Right forelimb (tissue), 1 donor: ENCODE measurements at regions not wholly inside any gene's neighbourhood (a gene's known extent, or its start where the extent isn't known, plus 50 kb on each side); places are given as distances from the start of the nearest gene placed in this dataset.

Experiments
- DNase-seq: peaks from one replicate; pipeline ENCODE4 v3.0.0-alpha.2; 2018

DNA sequence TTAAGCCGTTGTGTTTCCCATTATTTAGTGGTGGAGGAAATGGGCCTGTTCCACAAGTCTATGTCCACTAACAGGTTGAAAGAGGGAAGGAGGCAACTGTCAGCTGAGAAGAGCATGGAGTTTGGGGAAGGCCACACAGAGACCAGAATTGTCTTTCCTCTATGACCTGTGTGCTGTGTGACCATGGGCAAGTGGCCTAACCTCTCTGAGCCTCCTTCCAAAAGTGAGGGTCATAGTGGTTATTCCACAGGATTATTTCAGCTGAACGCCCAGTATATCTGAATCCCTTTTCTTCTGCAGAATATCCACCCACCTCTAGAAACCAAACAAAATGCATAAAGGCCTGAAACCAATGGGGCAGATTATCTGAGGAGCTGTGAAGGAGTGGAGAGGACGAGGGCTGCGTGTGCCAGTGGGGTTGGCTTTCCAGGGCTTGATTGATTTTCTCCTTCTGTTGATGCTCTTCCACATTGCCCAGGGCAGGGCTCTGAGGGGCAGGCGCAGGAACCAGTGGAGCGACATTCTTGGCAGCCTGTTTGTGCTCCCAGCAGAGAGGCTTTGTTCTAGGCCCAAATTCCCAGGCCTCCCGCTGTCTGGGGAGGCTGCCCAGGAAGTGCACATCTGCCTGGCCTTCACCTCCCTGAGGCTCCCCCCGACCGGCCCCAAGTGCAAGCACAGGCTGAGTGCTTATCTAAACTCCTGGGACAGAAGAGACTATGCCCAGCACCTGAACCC is 452.7 kb downstream of the BCL11B start:
- DNase-seq, result no peak

DNA sequence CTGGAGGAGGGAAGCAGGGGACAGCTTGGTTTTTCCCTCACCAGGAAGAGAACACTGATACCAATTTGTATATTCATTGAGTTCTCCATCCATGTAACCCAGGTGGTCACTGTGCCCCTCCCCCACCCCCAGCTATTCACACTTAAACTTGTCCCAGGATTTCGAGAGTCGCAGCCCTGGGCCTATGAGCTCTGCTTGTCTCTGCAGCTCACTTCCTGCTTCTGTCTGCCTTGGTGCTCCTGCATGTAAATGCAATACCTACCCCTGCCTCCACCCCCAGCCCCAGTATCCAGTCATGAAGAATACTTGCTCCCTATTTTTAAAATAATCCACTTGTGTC is 452.2 kb downstream of the BCL11B start:
- no peak for DNase-seq

DNA sequence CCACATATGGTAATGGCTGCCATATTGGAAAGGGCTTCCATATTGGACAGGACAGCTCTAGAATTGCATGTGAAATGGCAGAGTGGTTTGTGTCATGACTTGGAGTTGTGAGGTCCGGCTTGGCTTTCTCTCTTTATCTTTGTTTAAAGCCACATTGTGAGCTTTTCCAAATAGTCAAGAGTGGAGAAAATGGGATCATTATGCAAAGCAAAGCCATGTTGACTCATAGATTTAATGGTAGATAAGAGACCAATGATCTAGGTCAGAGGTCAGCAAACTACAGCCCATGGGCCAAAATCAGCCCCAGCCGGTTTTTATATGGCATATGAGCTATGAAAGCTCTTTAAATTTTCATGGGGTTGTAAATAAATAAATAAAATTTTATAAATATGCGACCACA is 449.1 kb downstream of the BCL11B start:
- no peak for DNase-seq

DNA sequence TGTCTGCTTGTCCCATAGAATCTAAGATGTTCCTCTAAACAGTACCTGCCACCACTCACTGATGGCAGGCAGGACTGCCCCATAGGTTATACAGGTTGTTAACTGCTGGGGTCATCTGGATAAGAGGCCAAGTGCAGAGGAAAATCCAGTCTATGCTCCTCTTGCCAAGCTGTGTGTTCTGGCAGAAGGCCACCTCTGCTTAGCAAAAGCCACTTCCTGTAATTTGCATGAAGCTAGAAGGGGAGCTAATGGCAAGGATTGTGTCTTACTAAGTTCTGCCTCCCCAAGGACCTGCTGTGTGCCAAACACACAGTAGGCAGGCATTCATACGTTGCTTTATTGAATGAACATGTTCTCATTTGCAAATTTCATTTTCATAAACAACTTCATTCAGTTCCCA is 445.4 kb downstream of the BCL11B start:
- DNase-seq, result no peak

DNA sequence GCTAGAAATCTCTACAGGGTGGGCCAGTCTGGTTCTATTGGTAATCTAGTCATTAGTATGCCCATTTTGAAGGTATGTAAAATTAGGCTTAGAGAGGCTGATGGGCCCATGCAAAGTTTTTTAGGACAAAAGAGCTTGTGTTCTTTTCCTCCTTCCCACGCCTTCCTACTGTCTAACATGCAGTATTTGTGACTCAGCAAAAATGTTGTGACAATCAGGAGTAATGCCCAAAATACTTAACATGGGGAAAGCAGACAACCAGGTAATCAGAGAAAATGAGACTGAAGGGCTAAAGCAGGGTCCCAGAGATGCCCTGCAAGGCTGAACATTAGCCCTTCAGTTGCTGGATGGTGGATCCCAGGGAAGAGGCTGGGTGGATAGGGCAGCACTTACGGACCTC is 437.9 kb downstream of the BCL11B start:
- DNase-seq, result no peak

DNA sequence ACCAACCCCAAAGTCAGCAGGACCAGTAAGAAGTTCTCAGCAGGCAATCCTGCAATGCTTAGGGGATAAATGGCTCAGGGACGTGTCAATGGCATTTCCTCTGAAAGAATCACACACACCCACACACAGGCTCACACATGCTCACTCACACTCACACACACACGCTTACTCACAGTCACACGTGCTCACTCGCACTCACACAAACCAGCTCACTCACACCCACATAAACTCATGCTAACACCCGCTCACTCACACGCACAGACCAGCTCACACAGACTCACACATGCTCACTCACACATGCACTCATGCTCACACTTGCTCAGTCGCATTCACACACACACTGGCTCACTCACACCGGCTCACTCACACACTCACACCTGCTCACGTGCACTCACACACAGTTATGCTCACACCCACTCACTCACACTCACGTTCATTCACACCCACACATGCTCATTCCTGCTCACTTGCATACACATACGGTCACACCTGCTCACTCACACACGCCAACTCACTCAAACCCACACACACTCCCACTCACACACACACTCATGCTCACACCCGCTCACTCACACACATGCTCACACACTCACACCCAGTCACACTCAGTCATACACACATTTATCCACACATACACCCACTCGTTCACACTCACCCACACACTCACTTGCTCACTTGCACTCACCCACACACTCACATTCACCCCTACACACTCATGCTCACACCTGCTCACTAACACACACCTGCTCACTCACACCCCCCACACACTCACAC is 436.8 kb downstream of the BCL11B start:
- DNase-seq, result no peak

DNA sequence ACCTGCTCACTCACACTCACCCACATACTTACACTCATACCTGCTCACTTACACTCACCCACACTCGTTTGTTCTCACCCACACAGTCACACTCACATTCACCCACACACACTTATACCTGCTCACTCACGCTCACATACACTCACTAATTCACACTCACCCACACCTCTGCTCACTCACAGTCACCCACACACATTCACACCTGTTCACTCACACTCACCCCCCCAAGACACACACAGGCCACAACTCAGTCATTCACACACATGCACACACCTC is 436.2 kb downstream of the BCL11B start:
- DNase-seq, result no peak

DNA sequence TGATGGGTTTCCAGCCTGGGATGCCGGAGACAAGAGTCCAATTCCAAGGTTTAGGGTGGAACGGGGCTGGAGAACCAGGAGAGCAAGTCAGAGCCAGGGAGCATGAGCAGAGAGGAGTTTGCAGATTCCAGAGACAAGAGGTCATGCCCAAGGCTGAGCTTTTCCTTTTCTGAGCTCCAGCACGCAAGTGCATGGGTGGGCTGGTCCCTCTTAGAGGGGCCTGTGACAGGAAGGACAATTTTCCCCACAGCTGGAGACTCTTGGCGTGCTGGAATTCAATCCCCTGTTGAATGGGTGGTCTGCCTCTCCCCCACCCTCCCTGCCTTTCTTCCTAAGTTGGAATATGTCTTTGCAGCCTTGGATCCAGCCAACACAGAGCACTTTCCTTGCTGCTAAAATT is 431.9 kb downstream of the BCL11B start:
- no peak for DNase-seq

DNA sequence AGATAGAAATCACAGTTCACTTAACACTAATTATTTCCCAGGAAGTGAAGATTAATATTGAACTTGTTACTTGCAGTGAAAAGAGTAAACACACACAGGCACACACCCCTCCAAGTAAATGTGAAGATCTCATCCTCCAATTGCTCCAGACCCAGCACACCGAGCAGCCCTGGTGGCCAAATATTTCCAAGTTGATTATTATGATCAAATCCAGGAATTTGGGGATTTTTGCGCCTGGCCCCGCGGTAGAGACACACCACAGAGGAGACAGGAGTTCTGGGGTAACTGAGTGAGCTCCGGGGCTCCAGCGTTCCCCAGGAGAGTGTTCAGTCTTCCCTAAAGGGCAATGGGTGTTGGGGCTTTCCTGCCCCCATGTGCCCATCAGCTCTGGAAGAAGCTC is 431.5 kb downstream of the BCL11B start:
- DNase-seq, result no peak

DNA sequence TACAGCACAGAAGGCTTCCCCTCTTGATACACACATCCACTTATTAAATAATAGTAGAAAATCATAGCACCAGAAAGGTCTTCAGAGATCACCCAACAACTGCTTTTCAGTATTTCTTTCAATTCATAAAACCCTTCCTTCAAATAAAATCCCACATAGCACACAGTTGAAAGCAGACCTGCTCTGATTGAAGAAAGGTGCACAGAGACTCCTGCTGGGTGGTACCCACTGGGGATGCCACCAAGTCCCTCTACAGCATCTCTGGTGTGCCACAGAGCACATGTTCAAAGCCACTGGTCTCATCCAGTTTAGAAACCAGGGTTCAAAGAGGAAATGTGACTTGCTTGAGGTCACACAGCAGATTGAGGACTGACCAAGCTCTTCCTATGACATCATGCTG is 427.5 kb downstream of the BCL11B start:
- DNase-seq, result no peak

DNA sequence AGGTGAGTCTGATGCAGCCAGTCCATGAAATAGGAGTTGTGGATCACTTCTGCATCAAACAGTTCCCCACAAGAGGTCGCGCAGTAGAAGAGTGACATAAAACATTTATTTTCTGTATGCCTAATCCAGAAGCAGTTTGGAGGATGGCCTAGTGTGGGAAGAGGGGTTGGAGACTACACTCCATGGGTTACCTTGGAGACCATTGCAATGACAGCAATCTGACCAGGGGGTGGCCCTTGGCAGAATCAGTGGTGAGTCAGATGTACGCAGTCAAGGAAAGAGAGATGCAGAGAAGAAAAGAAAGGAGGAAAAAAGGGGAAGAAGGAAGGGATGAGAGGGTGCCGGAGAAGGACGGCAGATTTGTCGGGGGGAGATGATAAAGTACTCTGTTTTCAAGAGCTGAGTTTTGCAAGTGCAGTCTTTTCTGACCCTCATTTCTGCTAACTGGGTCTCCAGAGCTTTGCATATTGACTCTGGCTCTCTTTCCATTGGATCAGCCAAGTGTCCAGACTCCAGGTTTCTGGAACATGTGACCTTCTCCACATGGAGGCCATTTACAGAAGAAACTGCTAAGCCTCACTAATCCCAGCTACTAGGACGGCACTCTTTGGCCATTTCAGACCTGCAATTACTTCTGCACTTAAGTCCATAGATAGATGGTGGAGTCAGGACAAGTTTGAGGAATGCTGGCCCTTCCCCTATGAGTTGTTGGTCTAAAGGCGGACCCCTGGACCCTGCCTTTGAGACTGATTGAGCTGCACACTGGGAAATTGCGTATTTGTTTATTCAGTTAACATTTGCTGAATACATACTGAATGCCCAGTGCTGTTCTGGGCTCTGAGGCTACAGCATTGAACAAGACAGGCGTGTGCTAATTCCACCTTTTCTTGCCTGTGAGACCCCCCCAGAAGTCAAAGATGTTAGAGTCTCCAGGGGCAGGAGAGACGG is 424.2 kb downstream of the BCL11B start:
- DNase-seq, result no peak

DNA sequence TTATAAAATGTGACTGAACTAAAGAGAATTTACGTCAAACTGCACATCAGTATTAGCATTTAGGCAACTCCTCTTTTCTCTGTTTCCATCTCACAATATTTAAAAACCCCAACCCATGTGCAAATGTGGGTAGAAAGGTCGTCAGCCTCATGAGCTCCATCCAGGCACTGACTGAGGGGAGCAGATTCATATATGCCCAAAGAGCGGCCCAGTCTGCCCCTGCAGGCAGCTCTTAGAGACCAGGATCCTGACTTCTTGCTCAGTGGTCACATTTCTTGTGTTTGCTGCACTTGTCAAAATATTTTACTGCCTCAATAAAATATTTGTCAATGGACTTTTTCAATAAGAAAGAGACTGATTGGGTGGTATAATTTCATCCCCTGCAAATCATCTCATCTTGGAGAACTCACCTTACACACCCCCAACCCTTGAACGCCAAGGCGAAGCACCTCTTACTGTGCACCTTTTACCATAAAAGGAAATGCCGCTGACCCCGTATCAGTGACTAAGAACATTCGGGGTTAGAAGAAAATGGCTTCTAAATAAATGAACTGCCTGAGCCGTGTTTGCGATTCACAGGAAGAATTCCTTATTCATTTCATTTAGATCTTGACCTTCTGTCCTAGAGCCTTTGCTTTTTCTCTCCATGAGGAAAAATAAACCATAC is 418.8 kb downstream of the BCL11B start:
- no peak for DNase-seq

DNA sequence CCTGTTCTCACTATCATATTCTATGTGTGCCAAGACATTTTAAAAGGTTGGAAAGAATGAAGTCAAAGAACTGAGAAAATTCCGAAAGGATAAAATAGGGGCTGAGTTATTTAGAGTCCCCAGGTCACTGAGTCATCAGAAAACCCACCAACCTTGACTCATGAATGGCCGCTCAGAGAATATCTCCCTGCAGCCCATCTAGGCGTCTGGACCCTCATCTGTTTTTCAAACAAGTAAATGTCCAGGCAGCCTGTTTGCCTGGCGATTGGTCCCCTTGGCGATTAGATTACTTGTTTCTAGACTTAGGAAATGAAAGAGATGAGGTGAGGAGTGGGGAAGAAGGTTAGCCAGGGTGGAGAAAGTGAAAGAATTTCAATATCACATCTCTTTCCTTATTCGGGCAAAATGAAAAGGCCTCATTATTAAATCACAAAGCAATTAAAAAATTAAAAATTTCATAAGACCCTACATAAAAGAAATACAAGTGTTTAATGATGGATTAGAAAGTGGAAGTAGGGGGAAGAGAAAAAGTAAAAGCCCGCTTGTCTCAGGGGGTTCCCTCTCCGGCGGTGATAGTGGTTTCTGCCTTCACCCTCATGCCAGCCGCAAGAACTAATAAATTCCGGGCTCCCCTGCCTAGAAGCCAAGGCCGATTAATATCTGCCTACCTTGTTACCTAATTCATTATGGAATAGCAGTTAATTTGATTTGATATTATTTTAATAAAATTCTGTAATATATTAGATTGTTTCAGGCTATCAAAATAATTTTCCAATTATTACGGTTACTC is 415.9 kb downstream of the BCL11B start:
- no peak for DNase-seq

DNA sequence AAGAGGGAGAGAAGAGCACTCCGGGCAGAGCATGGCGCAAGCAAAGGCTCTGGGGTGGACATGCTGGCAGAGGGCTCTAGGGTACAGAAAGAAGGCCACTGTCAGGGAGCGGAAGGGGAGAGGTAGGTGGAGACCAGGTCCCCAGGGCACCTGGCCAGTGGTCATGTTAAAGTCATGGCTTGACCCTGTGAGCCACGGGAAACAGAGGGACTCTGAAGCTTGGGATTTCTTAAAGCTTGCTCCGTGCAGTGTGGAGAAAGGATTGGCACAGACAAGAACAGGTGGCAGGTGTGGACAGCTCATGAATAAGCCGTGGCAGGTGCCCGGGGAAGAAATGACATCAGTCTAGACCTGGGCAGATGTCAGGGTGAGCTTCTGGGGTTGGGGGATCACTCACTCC is 413.8 kb downstream of the BCL11B start:
- DNase-seq, result peak; percentile 7

DNA sequence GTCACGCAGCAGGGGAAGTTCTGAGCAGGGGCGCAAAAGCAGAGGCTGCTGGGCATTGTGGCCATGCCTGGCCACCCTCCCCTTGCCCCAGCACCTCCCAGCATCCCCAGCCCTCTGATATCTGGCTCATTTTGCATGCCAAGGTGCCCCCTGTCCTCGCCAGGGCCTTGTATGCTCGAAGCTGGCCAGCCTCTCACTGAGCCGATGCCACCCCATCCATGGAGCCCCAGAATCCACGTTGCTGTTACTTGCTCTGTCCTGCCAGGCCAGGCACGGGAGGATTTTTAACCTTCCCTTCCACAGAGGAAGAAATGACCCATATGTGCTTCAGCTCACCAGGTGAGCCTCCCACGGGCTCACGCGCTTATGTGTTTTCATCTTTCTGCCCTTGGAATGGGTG is 413.4 kb downstream of the BCL11B start:
- DNase-seq, result peak; percentile 25

DNA sequence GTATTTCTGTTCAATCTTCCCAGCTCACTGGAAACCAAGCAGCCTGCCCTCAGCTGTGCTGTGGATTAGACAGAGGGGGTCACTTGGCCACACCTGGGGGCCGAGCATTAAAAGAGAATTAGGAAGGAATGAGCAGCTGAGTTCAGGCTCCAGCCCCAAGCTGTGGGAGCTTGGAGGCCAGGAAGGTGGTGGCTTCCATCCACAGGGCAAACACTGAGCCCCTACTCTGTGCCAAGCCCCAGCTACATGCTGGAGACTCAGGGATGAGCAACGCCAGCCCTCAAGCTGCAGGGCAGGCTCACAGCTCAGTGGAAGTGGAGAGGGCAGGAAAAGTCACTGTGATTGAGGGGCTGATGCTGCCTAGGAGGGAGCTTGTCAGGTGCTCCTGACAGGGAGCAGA is 412.7 kb downstream of the BCL11B start:
- DNase-seq, result no peak

DNA sequence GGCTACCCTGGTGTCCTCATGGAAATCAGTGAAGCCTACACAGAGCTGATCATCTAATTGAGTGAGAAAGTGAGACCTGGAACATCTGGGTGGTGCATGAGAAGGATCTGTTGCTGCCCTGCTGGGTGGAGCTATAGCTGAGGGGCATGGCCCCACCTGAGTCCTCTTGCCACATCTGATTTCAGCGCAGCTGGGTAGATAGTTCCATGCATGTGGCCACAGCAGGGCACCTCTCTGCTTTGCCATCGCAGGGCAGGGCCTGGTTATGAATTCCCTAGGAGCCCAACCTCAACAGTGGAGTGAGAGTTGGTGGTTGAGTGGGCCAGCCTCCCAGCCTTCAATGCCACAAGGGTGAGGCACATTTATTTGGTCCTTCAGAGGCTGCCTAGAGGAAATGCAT is 407.8 kb downstream of the BCL11B start:
- DNase-seq, result peak; percentile 5

DNA sequence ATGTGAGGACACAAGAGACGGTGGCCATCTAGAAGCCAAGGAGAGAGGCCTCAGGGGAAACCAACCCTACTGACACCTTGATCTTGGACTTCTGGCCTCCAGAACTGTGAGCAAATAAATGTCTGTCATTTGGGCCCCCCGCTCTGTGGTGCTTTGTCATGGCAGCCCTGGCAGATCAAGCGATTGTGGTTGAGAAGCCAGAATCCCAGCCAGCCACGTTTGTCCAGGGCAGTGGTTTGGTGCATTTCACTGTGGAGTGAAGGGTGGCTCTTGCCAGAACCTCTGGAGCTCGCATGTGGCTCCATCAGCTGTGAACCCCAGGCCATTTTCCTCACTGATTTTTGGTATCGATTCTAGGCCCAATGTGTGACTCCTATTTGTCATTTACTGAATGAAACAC is 404.9 kb downstream of the BCL11B start:
- peak; percentile 4 for DNase-seq

DNA sequence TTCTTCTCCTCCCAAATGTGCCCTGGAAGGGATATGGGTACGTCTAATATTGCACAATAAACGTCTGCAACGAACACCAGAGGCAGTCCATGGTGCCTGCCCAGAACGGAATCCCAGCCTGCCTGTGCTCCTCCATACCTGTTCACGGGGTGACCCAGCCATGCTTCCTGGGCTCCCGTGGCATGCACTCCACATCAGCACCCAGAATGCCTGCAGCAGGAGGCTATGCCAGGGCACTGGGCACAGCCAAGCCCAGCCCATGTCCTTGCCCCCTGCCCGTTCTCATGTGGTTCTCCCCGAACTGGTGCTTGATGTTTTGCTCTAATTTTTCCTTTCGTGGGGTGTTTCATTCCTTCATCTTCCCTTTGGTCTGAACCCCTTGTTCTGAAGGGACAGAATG is 404.3 kb downstream of the BCL11B start:
- peak; percentile 17 for DNase-seq

DNA sequence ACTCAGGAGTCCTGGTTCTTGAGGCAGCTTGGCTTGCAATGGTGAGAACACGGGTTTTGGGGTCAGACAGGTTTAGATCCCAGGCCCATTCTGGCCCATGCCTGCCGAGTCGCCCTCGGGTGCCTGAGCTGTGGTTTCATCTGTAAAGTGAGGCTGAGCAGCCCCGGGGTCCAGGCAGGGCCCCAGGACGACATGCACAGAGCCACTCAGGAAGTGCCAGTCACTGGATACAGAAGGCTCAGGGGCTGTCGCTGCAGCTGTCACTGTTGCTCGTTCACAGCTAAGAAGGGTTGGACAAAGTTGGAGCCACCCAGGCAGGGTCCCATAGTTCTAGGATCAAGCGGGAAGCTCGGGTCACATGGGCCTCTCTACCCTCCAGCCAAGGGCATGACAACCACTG is 403.1 kb downstream of the BCL11B start:
- peak; percentile 37 for DNase-seq

DNA sequence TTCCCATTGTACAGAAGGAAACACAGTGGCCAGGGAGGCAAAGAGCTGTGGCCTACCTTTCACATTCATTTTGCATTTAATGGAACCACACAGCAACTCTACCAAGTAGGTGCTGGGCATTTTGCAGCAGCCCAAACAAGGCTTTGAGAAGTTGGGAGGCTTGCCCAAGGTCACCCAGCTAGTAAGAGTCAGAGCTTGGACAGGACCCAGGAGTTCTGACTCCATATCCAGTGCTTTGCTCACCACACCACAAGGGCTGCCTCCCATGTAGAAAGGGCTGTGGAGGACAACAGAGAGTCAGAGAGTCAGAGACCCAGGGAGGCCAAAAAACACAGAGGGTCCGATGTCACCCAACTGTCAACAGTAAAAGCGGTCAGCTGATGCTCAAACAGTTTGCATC is 400.2 kb downstream of the BCL11B start:
- DNase-seq, result peak; percentile 26

DNA sequence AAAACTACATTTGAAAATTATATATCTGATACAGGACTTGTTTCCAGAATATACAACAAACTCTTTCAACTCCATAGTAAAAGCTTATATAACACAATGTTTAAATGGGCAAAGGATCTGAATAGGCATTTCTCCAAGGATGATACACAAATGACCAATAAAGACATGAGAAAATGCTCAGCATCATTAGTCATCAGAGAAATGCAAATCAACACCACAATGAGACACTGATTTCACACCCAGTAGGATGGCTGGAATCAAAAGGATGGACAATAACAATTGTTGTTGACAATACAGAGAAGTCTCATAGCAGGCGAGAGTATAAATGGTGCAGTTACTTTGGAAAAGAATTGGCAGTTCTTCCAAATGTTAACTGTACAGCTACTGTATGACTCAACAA is 394.9 kb downstream of the BCL11B start:
- DNase-seq, result no peak

DNA sequence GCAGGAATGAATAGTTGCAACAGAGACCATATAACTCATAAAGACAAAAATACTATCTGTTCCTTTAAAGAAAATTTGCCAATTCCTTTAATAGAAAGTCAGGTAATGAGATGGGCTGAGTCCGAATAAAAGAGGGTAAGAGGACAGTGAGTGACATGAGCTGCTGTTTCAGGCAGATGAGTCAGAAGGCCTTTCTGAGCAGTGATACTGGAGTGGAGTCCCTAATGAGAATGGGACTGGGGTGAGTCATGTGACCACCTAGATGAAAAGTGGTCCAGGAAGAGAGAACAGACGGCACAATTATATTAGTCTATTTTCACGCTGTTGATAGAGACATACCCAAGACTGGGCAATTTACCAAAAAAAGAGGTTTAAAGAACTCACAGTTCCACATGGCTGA is 393.7 kb downstream of the BCL11B start:
- DNase-seq, result no peak
